ENCODE measurements at regions not wholly inside any gene's neighbourhood (a gene's known extent, or its start where the extent isn't known, plus 50 kb on each side); places are given as distances from the start of the nearest gene placed in this dataset.

DNA sequence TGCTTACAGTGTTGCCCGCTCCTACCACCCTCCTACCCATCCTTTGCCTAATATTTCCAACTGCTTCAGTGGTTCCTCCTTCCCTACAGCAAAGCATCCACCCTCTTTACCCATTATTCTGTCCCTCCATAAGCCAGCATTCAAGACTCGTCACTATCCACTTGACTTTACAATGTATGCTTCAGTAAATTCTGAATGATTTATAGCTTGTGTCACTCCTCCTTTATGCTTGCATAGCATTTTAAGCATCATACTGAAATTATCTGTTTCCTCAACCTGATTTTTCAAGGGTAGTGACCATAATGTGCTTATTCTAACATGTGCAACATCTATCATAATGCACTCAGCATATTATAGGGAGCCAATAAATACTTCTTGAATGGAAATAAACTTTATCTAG, 365.5 kb downstream of the RAB28 start:
- DNase-seq, result no peak

DNA sequence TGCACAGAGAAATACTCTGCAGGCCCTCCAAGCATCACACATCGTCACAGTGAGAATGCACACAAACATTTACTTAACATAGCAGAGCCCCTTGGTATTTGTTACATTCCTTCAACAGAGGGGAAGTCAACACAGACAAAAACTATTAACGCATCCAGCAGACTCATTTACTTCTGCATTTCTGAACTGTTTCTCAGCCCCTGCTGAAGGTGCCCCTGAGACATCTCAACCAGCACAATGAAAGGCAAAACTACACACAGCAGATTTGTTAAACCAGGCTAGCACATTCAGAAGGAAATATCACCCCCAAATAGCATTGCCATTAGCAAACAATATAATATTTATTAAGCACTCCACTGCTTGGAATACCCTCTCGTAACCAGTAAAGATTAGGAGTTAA, 367.0 kb downstream of the RAB28 start:
- no peak for DNase-seq

DNA sequence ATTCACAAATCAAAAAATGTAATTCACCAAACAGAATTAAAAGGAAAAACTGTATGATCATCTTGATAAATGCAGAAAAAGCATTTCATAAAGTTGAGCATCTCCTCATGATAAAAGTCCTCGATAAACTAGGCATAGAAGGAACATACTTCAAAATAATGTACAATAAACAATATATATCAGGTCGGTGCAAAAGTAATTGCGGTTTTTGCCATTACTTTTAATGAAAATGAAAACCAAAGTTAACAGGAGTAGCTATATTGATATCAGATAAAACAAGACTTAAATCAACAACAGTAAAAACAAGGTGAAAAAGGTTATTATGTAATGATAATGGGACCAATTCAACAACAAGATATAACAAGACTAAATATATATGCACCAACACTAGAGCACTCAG, 372.1 kb downstream of the RAB28 start:
- DNase-seq, result no peak

DNA sequence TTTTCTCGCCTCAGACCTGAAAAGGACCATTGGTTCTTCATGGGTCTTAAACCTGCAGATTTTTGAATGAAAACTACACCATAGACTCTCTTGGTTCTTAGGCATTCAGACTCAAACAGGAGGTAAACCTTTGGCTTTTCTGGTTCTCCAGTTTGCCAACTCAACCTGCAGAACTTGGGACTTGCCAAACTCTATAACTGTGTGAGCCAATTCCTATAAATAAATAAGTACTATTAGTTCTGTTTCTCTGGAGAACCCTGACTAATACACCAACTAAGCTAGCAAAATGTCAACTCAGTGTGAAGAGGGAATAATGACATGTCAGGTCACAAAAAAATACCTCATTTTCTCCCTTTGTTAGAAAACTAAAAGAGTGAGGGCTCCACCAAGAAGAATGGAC, 374.6 kb downstream of the RAB28 start:
- no peak for DNase-seq

DNA sequence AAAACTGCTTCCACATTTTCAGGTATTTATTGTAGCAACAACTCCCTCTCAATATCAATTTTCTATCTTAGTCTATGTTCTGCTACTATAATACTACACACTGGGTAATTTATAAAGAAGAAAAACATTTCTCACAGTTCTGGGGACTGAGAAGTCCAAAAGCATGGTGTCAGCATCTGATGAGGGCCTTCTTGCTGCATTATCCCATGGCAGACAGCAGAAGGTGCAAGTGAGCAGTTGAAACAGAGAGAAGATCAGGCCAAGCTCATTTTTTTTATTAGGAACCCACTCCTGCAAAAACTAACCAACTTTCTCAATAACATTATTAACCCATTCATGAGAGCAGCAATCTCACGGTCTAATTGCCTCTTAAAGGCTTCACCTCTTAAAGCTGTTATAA, 376.0 kb downstream of the RAB28 start:
- DNase-seq, result no peak

DNA sequence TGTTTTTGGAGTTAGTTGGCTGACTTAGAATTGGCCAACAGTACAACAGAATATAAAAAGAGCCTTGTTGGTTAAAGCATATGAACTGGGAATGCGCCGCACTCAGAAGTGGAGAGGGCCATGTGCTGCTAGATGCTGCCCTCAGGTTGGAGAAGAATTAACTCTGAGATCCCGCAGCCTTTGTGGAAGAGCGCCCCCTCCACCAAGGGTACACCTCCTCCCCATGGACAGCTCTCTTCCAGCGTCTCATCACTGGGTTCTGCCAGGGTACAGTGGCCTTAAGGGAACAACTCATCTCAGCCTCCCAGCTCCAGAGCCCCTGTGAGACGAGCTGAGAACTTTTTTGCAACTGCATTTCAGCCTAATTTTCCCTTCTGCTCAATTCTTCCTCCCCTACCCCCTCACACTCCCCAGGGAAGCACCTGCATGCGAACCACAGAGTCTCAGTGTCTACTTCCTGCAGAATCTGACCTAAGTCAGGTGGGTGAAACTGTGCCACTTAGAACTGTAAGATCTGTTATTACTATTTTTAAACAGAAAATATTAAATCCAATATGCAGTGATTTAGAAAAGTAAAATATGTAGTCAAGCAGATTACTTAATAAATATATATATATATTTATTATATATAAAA, 380.6 kb downstream of the RAB28 start:
- DNase-seq, result no peak

DNA sequence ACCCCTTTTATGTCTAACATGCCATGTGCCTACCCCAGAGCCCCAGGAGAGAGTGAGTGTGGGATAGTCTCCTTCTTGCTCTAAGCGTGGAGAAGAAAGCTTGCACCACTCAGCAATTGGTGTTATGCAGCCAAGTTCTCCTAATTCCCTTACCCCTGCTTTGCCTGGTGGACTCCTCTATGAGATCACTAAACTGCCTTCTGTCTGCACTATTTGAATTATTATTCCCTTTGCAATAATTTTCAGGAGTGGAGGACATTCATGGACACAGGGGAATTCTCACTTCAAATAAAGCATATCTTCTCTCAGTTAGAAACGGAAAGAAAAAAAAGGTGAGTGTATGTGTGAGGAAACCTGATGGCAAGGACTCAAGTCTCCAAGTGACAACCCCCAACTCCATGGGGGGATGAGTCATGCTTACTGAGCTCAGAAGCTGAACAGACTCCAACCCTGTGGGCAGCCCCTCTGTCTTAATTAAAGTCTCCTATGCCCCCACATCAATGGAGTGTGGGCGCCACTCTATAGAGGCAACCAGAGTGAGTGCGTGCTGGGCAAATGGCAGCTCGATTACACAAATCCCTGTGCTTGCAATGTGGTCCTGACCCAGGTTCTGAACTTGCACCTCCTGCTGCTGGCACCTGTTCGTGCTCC, 381.9 kb downstream of the RAB28 start:
- no peak for DNase-seq

DNA sequence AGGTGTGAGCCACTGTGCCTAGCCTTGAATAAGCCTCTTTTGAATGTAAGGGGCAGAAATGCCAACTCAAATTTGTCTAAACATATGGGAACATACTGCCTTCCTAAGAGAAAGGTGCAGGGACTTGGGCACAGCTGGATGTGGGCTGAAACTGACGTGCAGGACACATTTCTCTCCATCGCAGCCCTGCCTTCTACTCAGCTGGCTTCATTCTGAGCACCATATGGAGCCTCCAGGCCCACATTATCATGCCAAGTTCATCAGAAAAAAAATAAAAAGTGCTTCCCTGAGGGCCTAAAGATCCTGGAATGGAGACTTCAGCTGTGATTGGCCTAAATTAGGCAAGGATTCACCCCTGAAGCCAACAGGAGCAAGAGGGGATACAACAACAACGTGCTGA, 386.2 kb downstream of the RAB28 start:
- DNase-seq, result no peak

DNA sequence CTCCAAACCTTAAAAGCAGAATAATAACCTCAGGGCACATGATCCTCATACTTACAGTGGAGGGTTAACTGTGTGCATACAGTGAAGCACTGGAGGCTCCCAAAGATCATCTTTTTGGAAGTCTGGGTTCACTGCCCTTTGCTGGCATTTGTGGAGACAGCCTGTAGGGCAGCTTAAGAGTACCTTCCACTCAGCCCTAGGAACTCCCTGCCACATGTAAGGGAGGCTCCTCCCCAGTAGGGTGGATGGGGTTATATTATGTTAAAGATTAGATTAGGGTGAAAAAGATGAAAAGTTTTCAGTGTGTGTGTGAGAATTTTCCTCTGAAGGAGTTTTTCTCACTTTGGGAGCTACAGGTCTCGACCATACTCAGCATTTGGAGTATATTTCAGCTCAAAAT, 388.4 kb downstream of the RAB28 start:
- no peak for DNase-seq

DNA sequence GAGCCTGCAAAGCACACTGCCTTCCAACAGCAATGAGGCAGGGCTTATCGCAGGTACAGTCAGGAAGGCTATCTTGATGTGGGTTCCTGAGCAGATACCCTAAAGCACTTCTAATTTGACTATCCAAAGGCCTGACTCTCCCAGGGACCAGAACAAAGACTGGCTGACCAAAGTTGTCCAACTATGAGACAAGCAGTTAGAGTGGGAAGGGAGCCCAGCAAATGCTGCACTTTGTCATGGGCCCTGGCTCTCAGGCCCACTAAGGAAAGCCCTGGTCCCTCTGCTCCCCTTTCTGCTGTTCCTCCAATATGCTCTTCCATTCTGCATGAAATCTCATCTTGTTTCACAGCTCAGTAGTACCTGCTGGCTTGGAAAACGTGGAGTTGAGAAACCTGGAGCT, 391.0 kb downstream of the RAB28 start:
- no peak for DNase-seq

DNA sequence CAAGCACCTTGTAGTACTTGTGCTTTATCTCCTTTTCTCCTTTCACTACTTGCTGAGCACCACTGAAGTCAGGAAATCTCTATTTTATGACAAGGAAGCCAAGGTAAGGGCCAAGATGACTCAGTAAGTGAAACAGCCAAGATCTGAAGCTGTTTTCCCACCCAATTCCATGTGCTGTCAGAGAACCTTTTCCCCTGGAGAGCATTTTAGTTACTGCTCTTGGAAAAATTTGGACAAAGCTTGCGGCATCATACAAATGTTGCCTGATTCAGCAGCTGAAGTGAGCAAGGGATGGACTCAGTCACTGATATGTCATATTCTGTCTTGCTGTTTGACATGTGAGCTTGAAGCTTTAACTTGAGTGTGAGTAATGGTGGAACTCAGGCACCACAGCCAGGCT, 391.4 kb downstream of the RAB28 start:
- DNase-seq, result no peak

DNA sequence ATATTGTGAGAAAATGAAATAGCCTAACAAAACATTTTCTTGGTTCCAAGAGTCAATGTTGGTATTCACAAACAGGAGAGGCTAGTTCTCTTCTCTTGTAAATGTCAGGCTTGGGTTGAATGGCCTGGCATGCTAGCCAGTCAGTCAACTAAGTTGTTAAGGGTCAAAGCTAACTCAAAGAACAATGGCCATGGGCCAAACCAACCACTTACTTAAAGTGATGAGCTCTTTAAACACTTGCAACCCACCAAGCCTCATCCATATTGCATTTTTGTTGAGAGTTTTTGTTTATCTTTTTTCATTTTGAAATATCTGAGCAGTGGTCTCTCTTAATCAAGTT, 394.5 kb downstream of the RAB28 start:
- no peak for DNase-seq

DNA sequence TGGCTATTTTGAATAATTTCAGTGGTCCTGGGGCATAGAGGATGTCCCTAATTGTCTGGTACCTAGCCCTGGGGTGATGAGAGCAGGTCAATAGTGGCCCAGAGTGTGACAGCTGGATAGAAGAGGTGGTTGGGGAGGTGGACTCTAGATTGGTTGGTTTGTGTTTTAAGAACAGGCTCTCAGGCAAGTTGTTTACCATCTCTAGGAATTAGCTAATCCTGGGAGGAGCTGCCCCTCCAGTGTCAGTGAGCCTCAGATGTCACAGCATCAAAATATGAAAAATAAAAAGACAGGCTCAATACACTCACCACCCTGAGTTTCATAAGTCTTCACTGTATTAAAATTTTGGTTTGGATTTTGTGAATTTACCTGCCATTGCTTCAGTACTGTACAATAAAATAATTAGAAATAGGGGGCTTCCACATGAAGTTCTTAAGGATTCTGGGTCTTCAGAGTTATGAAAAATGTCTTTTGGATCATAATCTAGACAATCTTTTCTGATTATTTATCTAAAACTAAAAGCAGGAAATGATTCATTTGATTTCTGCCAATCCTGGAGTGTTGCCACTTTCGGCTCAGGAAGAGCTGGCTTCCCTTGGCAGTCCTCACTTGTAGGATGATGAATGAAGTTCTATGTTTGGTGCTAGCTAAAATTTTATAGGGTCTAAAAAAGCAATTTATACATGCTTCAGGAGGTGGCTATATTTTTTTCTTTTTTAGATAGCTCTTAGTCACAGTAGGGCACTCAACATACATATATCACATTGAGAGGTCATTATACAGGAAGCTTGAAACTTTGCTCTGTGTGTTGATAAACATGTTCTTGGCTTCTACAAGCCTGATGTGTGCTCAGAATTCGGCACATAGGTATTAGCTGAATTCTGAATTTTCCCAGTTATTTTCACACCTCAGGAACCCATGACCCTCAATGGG, 395.1 kb downstream of the RAB28 start:
- no peak for DNase-seq

DNA sequence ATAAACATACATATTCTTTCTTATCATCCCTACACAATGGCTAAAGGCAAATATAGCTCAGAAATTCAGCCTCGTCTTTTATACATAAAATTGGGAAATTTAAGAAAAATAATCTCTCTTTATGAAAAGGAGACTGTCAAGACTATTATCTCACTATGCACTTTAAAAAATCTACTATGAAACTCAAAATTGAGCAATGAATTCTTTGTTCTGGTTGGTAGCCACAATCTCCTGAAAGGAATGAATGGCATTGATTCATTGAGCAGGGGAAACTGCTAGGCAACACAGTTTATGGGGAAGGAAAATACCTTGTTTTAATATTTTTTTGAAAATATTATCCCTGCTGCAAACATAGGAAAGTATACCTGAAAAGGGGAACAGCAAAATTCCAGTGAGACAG, 397.1 kb downstream of the RAB28 start:
- DNase-seq, result no peak

DNA sequence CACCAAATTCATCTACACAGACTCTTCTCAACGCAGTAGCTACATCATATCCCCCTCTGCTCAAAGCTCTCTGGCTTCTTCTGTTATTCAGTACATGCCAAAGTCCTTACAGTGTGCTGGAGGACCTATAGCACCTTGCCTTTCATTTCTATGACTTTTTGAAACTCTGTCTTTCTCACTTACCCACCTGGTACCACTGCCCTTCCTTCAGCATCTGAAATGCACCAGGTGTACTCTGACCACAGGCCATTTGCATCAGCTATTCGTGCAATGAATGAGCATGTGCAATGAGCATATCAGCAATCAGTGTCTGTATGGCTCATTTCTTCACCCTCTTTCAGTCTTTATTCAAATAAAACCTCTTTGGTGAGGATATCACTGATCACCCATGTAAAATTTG, 399.9 kb downstream of the RAB28 start:
- DNase-seq, result no peak

DNA sequence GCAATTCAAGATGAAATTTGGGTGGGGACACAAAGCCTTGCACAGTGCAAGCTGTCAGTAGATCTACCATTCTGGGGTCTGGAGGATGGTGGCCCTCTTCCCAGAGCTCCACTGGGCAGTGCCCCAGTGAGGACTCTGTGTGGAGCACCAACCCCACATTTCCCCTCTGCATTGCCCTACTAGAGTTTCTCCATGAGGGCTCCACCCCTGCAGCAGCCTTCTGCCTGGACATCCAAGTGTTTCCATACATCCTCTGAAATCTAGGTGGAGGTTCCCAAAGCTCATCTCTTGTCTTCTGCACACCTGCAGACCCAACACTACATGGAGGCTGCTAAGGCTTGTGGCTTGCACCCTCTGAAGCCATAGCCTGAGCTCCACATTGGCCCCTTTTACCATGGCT, 402.3 kb downstream of the RAB28 start:
- no peak for DNase-seq

DNA sequence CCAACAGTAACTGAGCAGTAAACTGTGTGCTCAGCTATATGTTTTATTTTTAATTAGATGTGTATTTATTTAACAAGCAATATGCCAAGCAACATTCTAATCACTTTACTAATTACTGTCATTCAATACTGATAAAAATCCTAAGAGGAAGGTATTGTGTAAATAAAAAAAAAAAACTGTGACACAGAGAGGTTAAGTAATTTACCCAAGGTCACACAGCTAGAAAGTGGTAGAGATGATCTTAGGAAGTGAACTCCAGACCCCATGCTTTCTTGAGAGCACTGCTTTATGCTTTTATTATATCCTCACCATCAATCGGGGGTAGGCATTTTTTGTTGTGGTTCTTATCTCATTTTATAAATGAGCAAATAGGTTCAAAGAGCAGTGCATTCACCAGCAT, 417.1 kb downstream of the RAB28 start:
- DNase-seq, result no peak

DNA sequence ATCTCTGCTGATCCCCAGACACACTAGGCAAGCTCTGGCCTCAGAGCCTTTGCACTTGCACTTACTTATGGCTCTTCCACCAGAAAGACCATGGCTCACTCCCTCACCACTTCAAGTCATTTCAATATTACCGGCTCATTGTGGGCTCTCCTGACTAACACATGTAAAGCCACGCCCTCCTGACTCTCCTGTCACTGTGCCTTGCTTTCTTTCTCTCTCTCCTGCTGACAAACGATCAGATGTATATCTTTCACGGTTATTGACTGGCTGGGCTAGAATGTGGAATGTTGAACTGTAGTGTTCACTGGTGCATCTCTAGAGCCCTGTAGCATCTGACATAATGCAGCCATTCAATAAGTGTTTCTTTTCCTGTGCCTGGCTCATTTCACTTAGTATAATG, 425.1 kb downstream of the RAB28 start:
- DNase-seq, result no peak

DNA sequence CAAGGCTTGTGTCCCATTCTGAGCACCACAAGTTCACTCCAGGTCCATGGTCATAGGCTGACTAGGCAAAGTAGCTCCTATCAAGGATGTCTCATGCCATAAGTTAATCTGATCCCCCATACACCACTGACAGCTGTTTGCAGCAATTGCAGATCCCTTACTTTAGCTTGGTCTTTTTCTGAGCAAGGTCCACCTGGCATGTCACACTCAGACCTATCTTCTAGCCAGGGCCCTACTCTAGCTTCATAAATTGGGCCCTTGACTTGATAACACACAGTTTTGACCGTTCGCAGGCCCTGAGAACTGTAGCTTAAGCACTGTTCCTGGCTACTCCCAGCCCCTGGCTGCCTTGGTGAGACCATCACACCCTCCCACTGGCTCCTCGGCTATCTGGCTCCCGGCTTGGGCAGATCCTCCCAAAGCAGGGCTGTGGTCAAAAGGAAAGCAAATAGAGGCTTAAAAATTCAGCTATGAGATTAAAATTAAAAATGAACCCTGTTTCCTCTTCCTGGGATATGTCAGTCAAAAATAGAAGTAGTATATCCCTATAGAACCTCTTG, 427.4 kb downstream of the RAB28 start:
- no peak for DNase-seq

DNA sequence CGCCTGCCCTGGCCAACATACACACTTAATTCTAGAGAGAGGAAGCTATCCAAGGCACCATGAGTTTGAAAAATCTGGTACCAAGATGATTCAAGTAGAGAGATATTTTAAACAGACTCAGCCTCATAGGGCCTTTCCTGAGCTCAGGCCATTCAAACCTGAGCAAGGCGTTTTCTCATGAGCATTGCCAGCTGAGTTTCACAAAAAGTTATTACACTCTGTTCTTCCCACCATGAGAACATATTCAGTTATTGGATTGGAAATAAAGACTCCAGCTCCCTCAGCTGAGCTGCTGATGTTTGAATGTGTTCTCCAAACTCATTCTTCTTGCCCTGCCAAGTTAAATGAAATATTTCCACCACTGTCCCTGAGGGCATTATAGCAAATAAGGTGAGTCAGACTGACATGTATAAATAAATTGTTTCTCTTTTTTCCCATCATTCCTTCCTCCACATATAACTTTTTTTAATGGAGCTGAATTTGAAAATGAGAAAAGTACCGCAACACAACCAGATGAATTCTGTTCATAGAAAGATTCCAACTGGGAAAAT, 429.6 kb downstream of the RAB28 start:
- no peak for DNase-seq

DNA sequence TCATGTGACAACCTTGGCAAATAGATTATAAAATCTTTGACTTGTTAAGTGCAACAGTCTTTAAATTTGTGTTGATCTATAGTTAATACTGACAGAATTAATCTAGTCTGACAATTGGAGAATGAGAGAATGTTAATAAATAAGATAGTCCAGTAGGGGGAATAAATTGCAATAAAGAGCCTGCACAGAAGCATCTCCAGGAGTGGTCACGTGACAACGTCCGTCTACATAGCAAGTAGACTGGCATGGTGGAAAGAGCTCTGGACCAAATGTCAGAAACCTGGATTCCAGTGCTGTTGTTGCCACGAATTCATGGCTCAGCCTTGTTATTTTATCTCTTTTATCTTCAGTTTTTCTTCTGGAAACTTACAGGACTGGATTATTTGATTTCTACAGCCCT, 436.5 kb downstream of the RAB28 start:
- no peak for DNase-seq

DNA sequence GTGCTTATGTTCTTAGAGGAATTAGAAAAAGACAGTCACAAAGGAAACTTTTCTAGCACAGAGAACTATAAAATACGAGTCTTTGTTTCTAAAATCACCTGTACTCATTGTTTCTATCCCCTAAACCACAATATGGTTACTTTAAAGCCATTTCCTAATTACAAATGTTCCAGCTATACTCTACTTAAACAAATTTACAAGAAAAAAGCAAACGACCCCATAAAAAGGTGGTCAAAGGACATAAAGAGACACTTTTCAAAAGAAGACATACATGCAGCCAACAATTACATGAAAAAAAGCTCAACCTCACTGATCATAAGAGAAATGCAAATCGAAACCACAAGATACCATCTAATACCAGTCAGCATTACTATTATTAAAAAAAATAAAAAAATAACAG, 447.3 kb downstream of the RAB28 start:
- DNase-seq, result no peak

DNA sequence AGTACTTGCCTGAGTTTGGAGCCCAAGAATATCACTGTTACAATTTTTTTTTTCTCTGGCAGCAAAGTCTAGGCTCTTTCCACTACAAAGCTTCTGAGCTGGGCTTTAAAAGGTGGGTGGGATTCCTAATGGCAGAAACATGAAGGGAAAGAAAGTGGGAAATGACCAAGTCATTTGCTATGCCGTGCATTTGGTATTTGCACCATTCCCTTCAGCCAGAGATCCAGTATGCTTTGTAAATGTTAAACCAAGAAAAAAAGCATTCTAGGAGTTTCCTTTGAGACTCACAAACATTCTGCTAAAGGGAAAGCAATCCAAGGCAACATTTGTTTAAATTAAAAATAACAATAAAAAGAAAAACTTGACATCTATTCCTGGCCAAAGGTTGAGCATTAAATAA, 451.2 kb downstream of the RAB28 start:
- no peak for DNase-seq
